B cell (primary cell): ENCODE measurements at regions not wholly inside any gene's neighbourhood (a gene's known extent, or its start where the extent isn't known, plus 50 kb on each side); places are given as distances from the start of the nearest gene placed in this dataset.

Experiments
- CTCF ChIP-seq: fragments of 200-600 bp; IDR thresholded peaks from one replicate; pipeline ENCODE4 v1.8.0; 2022; ENCODE audit warnings: antibody characterized with exemption, mild to moderate bottlenecking
- EZH2 ChIP-seq: IDR thresholded peaks from 2 replicates; pipeline ENCODE4 v1.6.1; 2012; ENCODE audit warnings: borderline replicate concordance, low read depth, mild to moderate bottlenecking, moderate library complexity, low read length; ENCODE audit not compliant: insufficient read depth, poor library complexity, severe bottlenecking

- TF ChIP-seq CTCF (no peak), EZH2 (no peak)
Observed at GRCh38 chr13:104314926-104315535, 1248.8 kb upstream of the SLC10A2 start.
